Activated T-cell treated with anti-CD3 and anti-CD28 coated beads, Interleukin-2, amount 50 U/mL, for 1 hour (primary cell): ENCODE measurements at regions not wholly inside any gene's neighbourhood (a gene's known extent, or its start where the extent isn't known, plus 50 kb on each side); places are given as distances from the start of the nearest gene placed in this dataset.
"Not testable (repeated sequence)": the region's sequence is repeated elsewhere in the genome, so short reads cannot be mapped to it uniquely, and the experiment has no call there.

ENCODE experiments used
- DNase-seq: peaks from one replicate; pipeline ENCODE4 v3.0.0-alpha.2; 2020

DNA sequence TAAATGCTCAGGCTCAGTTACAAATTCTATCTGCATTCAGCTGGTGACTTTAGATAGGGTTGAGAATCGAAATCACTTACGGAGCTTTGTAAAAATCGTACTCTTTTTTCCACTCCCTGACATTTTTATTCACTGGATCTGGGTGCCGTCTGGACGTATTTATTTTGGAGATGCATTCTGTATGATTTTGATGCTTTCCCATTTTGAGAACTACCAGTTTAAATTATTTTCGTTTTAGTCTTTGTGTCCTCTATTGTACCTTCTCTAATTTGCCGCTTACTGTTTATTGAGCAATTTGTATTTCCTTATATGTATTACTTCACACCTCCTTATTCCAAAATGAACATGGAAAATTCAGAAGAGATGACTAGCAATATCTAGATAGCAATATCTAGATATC is 96.2 kb downstream of the FASLG start:
- no peak for DNase-seq

DNA sequence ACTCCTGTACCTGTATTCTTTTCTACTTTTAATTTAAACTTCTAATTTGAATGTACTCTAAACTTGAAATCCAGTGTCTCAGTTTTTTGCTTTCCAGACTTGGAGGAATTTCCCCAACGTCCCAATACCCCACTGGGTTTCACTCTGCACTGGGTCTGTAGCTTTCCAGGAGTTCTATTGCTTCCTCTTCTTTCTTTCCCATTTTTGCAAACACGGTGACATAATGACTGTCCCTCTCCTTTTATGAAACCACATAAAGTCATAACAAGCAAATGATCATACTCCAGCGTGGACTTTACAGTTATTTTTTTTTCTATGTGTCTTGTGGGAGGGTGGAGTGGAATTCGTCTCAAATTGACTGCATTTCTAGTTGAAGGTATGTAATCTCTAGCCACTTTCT is 97.1 kb downstream of the FASLG start:
- DNase-seq = no peak

DNA sequence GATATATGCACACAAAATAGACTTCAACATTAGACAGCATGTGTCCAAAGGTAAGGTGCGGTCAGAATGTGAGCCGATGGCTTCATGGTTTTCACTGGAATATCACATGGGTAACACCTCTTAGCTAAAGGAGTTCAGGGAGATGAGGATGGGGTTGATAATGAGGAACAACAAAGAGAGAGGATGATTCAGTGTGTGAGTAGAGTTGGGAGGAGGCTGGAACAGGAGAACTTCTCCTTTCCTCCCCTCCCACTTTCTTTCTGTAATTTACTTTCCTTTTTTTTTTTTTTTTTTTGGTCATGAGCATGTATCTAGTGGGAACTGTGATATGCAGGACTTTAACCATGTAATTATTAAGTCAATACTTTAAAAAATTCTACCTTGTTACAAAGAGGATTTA is 99.4 kb downstream of the FASLG start:
- DNase-seq = no peak

DNA sequence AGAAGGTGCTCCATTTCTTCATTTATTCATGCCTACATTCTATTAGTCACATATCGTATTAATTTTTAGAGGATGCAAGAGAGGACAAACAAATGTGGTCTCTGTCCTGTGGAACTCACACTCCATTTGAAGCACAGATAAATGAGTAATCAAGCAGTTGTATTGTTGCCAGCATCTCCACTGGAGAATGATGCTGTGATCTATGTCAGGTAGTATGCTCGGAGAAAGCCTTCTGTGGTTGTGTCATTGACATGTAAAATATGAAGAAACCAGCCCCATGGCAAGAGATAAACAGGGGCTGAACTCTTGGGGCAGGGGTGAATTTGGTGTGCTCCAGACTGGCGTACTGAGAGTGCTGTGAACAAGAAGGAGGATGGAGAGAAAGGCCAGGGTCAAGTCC is 101.2 kb downstream of the FASLG start:
- no peak for DNase-seq

DNA sequence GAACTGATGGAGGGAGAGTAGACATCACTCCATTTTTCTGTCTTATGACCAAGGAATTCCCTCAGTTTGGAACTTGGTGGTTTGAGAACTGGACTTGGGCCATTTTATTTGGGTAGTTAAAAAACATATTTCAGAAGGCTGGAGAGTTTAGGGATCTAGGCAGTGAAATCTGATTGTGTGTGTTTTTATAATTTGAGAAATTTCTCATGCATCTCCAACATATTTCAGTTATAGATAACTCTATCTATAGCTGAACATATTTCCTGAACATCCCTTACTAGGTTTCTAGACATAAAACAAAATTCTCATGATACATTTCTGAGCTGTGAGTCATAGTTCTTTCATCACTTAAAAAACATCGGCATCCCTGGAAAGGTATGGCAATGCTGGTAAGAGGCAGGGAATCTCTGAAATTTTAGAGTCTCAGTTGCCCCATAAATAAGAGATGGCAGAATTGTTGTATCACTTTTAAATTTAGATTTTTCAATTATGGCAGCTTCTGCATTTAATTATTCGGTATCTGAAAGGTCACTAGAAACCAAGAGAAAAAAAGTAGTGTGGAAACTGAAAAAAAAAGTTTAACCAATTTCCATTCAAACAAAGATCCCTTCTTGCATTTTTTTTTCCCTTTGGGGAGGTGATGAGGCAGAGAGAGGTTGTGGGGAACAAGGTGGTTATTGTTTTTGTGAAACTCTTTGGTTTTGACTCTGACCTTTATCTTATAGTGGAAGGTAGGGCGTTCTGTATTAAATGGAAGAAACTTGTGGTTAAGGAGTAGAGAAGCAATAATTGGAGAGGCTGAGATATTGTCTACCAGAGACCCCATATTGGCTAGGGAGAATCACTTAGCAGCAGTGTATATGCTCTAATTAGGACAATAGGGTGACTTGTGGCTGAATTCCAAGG is 102.9 kb downstream of the FASLG start:
- DNase-seq = no peak

DNA sequence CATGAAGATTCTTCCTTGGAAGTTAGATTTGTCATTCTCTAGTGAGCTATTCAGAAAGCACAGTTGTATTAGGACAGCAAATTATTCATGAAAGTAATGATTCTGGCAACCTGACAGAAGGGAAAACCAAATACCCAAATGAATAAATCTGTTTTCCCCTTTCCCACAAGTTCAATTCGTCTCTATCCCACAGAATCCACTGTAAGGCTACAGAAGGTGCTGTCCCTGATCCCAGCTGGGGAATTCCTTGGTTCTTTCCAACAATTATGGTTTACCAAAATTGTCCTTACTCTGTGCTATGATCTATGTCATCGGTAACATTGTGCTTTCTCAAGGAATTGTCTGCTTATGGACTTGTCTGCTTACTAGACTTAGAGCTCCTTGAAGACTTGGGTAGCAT is 104.2 kb downstream of the FASLG start:
- DNase-seq = no peak

DNA sequence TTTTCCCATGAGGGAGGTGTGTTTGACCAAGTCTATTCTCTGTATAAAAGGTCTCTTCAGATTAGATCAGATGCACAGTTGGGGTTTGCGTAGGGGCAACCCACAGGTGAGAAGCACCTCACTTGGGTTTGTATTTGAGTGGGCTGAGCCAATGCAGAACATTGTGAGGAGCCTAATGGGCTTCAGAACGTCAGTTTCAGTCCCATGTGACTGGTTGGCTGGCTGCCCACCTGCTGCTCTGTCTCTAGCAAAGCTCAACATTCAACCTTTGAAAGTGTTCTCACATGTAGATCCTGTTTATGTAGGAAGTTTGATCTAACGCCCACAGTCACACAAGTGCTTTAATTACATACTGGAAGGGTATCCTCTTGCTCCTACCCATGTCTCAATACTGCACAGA is 105.5 kb downstream of the FASLG start:
- peak; percentile 34 for DNase-seq

DNA sequence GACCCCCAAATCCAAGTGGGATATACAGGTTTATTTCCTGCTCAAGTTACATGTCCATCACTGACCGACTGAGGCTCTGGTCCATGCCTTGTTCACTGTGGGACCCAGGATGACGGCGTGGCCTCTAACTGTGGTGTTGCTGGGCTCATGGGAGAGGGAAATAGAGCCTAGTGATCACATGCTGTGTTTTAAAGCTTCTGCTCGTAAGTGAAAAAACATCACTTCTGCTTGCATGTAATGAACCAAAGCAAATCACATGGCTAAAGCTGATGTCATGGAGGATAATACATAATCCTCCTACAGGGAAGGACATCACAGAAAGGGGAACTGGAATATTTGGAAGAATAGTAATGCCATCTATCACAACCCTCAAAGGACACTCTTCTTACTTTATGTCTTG is 107.6 kb downstream of the FASLG start:
- DNase-seq = no peak

DNA sequence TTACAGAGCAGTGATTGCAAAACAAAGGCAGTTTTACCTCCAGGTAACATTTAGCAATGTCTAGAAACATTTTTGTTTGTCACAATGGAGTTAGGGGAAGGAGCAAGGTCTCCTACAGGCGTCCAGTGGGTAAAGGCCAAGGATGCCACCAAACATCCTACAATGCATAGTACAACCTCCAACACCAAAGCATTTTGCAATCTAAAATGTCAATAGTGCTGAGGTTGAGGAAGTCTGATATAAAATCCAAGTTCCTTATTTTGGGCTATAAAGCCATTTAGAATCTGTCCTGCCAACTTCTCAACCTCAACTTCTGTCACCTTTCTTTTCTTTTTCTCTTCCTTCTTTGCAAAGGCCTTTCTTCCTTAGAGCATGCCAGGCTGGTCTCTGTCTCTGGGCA is 111.2 kb downstream of the FASLG start:
- DNase-seq = no peak

DNA sequence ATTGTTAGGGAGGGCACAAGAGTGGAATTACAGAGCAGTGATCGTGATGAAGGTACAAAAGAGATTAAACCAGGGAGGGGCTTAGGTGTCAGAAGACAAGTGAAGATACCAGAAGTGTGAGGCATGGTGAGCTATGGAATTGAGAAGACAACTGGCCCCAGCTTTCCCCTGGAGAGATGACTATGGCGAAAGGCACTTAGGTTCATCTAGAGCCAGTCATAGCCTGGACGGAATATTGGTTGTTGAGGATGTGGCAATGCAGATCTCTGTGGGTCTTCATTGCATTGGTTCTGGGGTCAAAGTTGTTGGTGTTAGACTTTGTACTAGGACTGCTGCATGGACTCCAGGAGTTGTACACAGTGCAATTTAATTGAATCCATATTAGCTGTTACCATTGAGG is 115.7 kb downstream of the FASLG start:
- no peak for DNase-seq

DNA sequence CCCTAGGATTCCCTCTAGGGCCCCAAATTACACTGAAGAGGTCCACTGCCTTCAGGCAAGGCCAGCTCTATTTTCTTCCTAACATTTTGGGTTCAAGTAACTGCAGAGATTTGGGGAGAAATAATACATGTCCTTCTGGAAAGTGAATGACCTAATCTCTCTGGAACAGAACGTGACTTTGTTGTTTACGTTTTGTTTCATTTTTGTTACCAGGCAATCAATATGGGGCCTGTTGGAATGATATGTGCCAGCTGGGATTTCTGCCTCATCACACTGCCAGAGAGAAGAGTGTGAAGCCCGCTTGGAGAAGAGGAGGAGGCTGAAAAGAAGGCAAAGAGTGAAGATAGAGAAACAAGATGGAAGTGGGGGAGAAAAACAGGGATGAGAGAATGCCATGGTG is 116.7 kb downstream of the FASLG start:
- no peak for DNase-seq

DNA sequence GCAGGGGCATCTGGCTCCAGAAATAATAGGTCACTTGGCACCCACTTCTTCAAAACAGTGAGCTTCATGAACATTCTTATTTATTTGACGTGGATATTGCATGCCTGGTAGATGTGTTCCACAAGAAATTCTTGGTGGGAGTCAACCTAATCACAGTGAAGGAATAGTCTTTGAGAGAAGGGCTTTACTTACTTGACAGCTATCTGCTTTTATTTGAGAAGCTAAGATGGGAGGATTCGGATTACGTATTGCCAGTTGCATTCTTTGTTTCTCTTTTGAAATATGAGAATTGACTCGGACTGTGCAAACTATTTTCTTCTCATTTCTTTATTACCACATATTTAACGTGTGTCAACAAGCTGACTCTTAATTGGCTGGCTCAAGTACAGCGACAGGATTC is 117.2 kb downstream of the FASLG start:
- DNase-seq = no peak

DNA sequence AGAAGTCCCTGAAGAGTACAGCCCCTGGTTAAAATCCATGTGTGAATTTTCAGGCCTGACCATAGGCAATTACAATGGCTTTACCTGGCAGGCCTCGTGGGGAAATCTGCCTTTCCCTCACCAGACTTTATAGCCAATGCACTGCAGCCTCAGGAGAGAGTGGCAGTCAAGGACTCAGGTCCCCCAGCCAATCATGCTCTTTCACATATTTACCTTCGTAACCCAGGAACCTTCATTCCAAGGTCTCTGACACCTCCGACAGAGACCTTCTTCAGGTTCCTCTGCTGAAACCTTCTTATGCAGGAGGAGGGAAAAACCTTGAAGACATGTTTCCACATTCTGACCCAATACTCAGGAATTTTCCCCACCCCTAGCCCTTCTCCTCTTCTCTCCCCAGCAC is 118.9 kb downstream of the FASLG start:
- DNase-seq = no peak

DNA sequence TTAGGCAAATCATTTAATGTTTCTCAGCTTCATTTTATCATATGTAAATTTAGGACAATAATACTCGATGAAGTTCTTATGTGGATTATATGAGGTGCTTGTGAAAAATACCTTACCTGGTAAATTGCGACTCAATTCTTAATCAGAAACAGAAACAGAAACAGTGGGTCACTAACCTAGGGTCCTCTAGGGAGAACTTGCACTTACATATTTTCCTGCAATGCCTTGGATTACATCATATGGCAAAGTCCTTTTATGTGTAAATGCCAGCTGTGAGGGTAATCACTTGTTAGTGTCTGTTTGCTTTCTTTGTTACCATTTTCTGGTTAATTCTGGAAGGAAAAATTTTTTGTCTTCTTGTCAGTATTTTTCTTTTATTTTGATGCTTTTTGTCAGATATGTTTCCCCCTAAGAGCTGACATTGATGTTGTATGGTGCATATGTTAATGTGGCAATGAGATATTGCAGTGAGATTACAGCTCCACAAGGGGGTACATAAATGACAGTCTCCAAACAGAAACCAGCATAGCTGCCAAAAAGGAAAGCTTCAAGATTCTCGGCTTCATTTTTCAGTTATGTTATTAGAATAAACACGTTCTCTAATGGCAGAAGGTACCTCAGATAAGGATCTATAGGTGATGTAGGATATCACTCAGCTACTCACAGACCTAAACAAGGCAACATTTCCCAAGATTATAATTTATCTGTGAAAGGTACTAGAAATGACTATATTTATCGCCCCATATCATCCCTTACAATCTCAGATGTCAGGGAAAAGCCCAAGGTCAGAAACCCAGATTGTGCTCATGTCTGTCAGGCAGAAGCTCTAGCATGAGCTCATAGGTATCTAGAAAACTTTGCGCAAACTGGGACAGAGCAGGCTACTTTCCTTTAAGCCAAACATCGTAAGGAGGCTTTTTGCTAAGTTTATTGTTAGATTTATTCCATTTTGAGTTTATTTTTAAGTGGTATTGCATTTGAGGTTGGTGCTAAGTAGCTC is 119.9 kb downstream of the FASLG start:
- DNase-seq = no peak

DNA sequence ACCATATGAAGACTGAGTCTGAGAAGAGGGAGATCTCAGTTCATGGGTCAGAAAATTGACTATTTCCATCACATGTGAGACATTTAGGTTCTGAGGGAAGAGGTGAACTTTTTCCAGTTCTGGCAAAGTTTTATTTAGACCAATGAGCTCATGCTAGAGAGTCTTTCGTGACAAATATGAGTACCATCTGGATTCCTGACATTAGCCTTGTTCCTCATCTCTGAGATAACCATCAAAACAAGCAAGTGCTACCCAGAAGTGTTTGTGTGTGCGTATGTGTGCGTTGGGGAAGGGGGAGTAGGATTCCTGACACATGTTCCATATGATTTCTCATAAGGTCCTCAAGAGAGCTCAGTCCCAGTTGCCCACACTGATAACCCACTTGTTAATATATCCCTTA is 120.6 kb downstream of the FASLG start:
- no peak for DNase-seq

DNA sequence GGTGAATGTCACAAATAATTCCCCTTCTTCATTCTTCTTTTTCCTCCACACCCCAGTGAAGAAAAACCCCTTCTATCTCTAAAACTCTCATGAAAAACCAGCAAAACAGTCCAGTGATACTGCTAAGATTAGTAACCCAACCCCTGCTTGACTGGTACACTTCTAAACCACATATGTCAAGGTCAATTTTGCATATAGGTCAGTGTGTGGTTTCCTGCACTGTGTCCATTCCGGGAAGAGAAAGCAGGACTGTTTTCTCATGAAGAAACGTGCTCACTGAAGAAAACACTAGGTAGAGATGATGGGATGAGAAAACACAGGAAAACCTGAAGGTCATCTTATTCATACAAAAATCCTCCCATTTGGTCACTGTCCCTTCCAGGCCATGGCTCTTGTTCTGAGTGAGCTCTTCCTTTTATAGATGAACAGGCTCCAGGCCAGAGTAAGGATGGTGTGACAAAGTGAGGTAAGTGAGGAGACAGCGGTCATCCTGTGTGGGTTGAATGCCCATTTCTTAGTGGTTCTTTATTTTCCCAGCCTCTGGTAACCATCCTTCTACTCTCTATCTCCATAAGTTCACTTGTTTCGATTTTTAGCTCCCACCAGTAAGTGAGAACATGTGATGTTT is 122.7 kb downstream of the FASLG start:
- no peak for DNase-seq

DNA sequence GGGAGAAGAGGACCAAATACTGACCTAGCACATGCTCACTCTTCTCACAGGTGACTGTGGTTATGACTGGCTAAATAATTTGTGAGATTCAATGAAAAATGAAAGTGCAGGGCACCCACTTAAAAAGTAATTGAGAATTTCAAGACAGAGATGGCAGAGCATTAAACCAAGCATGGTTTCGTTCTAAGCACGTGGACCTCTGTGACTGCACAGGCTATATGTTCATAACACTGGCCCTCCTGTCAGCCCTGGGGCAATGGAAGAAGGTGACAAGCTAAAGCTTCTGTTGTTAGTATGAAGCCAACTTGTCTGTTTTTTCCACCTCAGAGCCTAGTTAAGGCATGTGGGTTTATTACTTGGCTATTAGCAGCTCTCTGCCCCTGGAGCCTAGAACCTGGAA is 130.9 kb downstream of the FASLG start:
- no peak for DNase-seq

DNA sequence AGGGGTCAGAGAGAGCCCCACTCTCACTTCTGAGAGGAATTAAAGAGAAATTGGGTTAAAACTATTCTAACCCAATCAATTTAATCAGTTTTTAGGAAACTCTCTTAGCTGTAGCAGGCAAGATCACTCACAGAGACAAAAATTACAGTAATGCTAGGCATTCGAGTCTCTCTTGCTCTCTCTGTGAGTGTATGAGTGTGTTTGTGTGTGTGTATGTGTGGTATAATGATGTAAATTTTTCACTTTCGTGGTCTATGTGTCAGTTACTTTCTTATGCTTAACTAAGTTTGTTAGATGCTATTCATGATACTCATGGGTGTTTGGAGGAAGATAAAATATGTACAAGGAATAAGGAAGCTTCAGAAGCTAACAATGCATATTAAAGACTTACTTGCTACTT is 131.3 kb downstream of the FASLG start:
- DNase-seq = no peak

DNA sequence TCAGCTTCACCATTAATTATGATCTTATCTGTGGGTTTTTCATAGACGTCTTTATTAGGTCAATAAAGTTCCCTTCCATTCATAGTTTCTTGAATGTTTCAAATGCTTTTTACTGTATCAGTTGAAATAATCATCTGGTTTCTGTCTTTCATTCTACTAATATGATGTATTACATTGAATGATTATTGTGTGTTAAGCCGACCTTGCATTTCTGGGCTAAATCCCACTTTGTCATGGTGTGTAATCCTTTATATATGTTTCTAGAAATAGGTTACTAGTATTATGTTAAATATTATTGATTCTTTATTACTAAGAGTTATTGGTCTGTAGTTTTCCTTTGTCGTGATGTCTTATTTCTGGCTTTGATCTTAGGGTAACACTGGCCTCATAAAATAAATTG is 134.9 kb downstream of the FASLG start:
- no peak for DNase-seq

DNA sequence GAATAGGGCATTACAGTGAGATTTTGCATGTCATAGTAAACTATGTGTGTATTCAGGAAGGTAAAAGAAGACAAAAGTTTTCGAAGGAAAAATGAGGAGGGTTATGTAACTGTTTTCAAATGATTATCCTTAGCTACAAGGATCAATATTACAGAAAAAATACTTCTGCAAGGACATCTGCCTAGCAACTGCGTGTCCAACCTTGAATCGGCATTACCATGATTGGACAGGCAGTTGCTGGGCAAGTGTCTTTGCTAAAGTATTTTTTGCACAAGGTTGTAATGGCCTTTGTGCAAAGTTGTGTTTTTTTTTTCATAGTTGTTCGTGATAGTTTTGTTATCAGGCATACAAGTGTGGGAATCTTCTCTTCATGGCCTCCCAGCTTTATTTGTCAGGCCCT is 136.8 kb downstream of the FASLG start:
- DNase-seq = no peak

DNA sequence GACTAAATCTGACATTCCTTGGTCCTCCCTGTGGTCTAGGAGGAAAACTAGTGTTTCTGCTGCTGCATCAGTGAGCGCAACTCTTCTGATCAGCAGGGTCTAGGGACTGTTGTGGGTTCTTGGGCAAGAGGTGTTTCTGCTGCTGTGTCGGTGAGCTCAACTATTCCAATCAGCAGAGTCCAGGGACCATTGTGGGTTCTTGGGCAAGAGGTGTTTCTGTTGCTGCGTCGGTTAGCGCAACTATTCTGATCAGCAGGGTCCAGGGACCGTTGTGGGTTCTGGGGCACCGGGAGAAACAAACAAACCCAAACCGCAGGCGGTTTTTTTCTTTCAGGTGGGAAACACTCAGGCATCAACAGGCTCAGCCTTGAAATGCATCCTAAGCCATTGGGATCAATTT is 140.9 kb downstream of the FASLG start:
- DNase-seq = not testable (repeated sequence)

DNA sequence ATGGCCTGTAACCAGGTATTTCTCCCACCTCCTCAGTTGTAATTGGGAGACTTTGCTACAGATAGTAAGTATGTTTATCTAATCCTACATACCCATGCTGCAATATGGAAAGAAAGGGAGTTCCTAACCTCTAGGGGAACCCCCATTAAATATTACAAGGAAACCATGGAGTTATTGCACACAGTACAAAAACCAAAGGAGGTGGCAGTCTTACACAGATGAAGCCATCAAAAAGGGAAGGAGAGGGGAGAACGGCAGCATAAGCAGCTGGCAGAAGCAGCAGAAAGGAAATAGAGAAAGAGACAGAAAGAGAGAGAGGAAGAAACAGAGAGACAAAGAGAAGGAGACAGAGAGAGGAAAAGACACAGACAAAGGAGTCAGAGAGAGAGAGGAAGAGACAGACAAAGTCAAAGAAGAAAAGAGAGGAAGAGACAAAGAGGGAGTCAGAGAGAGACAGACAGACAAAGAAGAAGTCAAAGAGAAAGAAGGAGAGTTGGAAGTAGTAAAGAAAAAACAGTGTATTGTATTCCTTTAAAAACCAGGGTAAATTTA is 142.9 kb downstream of the FASLG start:
- no peak for DNase-seq

DNA sequence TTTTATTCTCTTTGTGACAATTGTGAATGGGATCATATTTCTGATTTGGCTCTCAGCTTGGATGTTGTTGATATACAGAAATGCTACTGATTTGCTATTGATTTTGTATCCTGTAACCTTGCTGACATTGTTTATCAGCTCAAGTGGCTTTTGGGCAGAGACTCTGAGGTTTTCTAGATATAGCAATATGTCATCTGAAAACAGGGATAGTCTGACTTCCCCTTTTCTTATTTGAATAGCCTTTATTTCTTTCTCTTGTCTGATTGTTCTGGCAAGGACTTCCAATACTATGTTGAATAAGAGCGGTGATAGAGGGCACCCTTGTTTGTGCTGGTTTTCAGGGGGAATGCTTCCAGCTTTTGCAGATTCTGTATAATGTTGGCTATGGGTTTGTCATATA is 150.8 kb downstream of the FASLG start:
- DNase-seq = no peak
